CD4-positive, alpha-beta T cell (primary cell): ENCODE measurements at regions not wholly inside any gene's neighbourhood (a gene's known extent, or its start where the extent isn't known, plus 50 kb on each side); places are given as distances from the start of the nearest gene placed in this dataset.

Source experiments
- ATAC-seq: fragments of 200-7000 bp; cut with Tn5 transposase; one replicate; pipeline ENCODE4 v1.10.0; 2022; ENCODE audit warnings: mild to moderate bottlenecking; ENCODE audit not compliant: poor library complexity
- CTCF ChIA-PET: fragments of 350-600 bp; sonication (Branson Sonifier 250); formaldehyde crosslinking; loops from one replicate; lab custom pipeline; 2021; ENCODE audit warnings: antibody characterized with exemption, inconsistent platforms; lab: Charles Lee
- POLR2A ChIA-PET: fragments of 350-600 bp; sonication (Branson Sonifier 250); formaldehyde crosslinking; loops from one replicate; lab custom pipeline; 2021; ENCODE audit warnings: antibody characterized with exemption, inconsistent platforms; lab: Charles Lee
- DNase-seq, 14 experiments: peaks; one replicate each; pipeline ENCODE4 v3.0.0-alpha.2; 2013 to 2020; ENCODE audit warnings: mixed read lengths in 2 of 14
- H3K27ac ChIP-seq, 2 donors: one replicate each; pipeline versions ENCODE4 v1.5.1 to v1.7.0; 2013; ENCODE audit warnings: low read length in 2 of 2, low read depth in 1 of 2, mild to moderate bottlenecking in 1 of 2
- H3K27me3 ChIP-seq, 2 experiments: 1 replicate in 1 of 2; 2 replicates in 1 of 2; pipeline versions ENCODE4 v1.6.1 to v1.7.0; 2013; ENCODE audit warnings: low read length in 2 of 2, control low read depth in 1 of 2, mild to moderate bottlenecking in 1 of 2, moderate library complexity in 1 of 2; ENCODE audit not compliant: insufficient read depth in 2 of 2, control insufficient read depth in 1 of 2
- H3K36me3 ChIP-seq: one replicate; pipeline ENCODE4 v1.6.1; 2013; ENCODE audit warnings: low read length, control low read depth; ENCODE audit not compliant: insufficient read depth
- H3K4me1 ChIP-seq: one replicate; pipeline ENCODE4 v1.6.1; 2013; ENCODE audit warnings: low read length, control low read depth; ENCODE audit not compliant: insufficient read depth
- H3K4me3 ChIP-seq: one replicate; pipeline ENCODE4 v1.5.1; 2013; ENCODE audit warnings: mild to moderate bottlenecking, low read length, moderate library complexity
- H3K9me3 ChIP-seq, 2 experiments: 1 replicate in 1 of 2; 2 replicates in 1 of 2; pipeline versions ENCODE4 v1.6.1 to v1.7.0; 2013; ENCODE audit warnings: low read length in 2 of 2, mild to moderate bottlenecking in 2 of 2, control low read depth in 1 of 2, moderate library complexity in 1 of 2; ENCODE audit not compliant: control insufficient read depth in 1 of 2, insufficient read depth in 1 of 2
- H3K27ac Mint-ChIP-seq: one replicate; pipeline ENCODE4 v1.8.0; 2020; ENCODE audit warnings: mixed read lengths
- H3K27me3 Mint-ChIP-seq: one replicate; pipeline ENCODE4 v1.8.0; 2021; ENCODE audit warnings: mixed read lengths
- H3K36me3 Mint-ChIP-seq: one replicate; pipeline ENCODE4 v1.8.0; 2021; ENCODE audit warnings: low read depth, mixed read lengths
- H3K4me1 Mint-ChIP-seq: one replicate; pipeline ENCODE4 v1.8.0; 2021; ENCODE audit warnings: low read depth, mixed read lengths
- H3K4me3 Mint-ChIP-seq: one replicate; pipeline ENCODE4 v1.8.0; 2020; ENCODE audit warnings: mild to moderate bottlenecking, mixed read lengths
- H3K9me3 Mint-ChIP-seq: one replicate; pipeline ENCODE4 v1.8.0; 2020; ENCODE audit warnings: mixed read lengths
- CTCF ChIP-seq: fragments of 200-600 bp; IDR thresholded peaks from one replicate; pipeline ENCODE4 v1.8.0; 2022; ENCODE audit warnings: antibody characterized with exemption, mild to moderate bottlenecking
- intact Hi-C, 2 experiments: fragments of 100-400 bp; cut with DNase I in 1 of 2; cut with micrococcal nuclease in 1 of 2; formaldehyde crosslinking; loops; one replicate each; pipeline versions ENCODE4 v1.15.1 to v1.9.0; 2023 to 2025; cut with DNase I, micrococcal nuclease

GRCh38 chr2:157164370-157164769, 93.1 kb upstream of the GALNT5 start:
- ChIA-PET CTCF (no interaction called here), POLR2A (no interaction called here)
- DNase-seq (no peak), ATAC-seq (no peak)
- Mint-ChIP-seq H3K27ac (no peak overlapping the region), H3K4me3 (no peak overlapping the region), H3K36me3 (no peaks in the 10 kb centered on the region), H3K27me3 (peaks cover 9% of the 10 kb centered on the region), H3K4me1 (no peaks in the 10 kb centered on the region), H3K9me3 (no peaks in the 10 kb centered on the region)
- intact Hi-C loops, result no loop called here
- TF ChIP-seq CTCF, result no peak
- no peak overlapping the region for H3K27ac ChIP-seq
- H3K4me3 ChIP-seq, result no peak overlapping the region
- peaks cover 0 to 2% of the 10 kb centered on the region in 2 experiments for H3K27me3 ChIP-seq
- no peaks in the 10 kb centered on the region for H3K4me1 ChIP-seq
- H3K9me3 ChIP-seq, result peaks cover 0 to 12% of the 10 kb centered on the region in 2 experiments
- H3K36me3 ChIP-seq, result no peaks in the 10 kb centered on the region

- no peak overlapping the region for H3K27ac Mint-ChIP-seq
- intact Hi-C loops, result no loop called here
- no peaks in the 10 kb centered on the region for H3K4me1 Mint-ChIP-seq
- H3K9me3 Mint-ChIP-seq, result no peaks in the 10 kb centered on the region
- no peak overlapping the region for H3K4me3 Mint-ChIP-seq
- Histone ChIP-seq H3K9me3 (peaks cover 0 to 12% of the 10 kb centered on the region in 2 experiments), H3K36me3 (no peaks in the 10 kb centered on the region), H3K4me3 (no peak overlapping the region), H3K27me3 (peaks cover 0 to 2% of the 10 kb centered on the region in 2 experiments), H3K4me1 (no peaks in the 10 kb centered on the region), H3K27ac (no peak overlapping the region)
- no peak for ATAC-seq
- ChIA-PET CTCF (no interaction called here), POLR2A (no interaction called here)
- no peaks in the 10 kb centered on the region for H3K36me3 Mint-ChIP-seq
- peaks cover 4% of the 10 kb centered on the region for H3K27me3 Mint-ChIP-seq
- TF ChIP-seq CTCF, result no peak
- DNase-seq, result no peak
Observed at GRCh38 chr2:157164891-157165290, 92.6 kb upstream of the GALNT5 start.

- intact Hi-C loops, result no loop called here
- Histone ChIP-seq H3K27ac (no peak overlapping the region), H3K4me1 (no peaks in the 10 kb centered on the region), H3K4me3 (no peak overlapping the region), H3K9me3 (peaks cover 0 to 12% of the 10 kb centered on the region in 2 experiments), H3K27me3 (peaks cover 0 to 2% of the 10 kb centered on the region in 2 experiments), H3K36me3 (no peaks in the 10 kb centered on the region)
- Mint-ChIP-seq H3K9me3 (no peaks in the 10 kb centered on the region), H3K4me3 (no peak overlapping the region), H3K36me3 (no peaks in the 10 kb centered on the region), H3K4me1 (no peaks in the 10 kb centered on the region), H3K27ac (no peak overlapping the region), H3K27me3 (peaks cover 1% of the 10 kb centered on the region)
- ChIA-PET CTCF (no interaction called here), POLR2A (no interaction called here)
- TF ChIP-seq CTCF, result no peak
- DNase-seq, result no peak
- ATAC-seq, result no peak
Observed at GRCh38 chr2:157168501-157168900, 89.0 kb upstream of the GALNT5 start.
